SK-N-SH (cell line): ENCODE measurements at regions not wholly inside any gene's neighbourhood (a gene's known extent, or its start where the extent isn't known, plus 50 kb on each side); places are given as distances from the start of the nearest gene placed in this dataset.

Experiments used
- CTCF ChIA-PET: fragments of 300-600, 350-600 bp; formaldehyde crosslinking; extraction: SDS; loops from one replicate; lab custom pipeline; 2021; lab: Yijun Ruan, JAX
- POLR2A ChIA-PET: fragments of 350-600 bp; sonication (Branson Sonifier 250); formaldehyde crosslinking; extraction: SDS; loops from one replicate; lab custom pipeline; 2020; ENCODE audit warnings: antibody characterized with exemption, inconsistent platforms; lab: Yijun Ruan, JAX
- DNase-seq: peaks from one replicate; pipeline ENCODE4 v3.0.0; 2012
- H2AFZ ChIP-seq: fragments of 200-600 bp; sonication (generic); 2 replicates; pipeline ENCODE4 v1.8.1; 2016; ENCODE audit warnings: antibody characterized with exemption, mild to moderate bottlenecking, low read depth
- H3F3A ChIP-seq: fragments of 200-600 bp; sonication (generic); replicated peaks from 2 replicates; pipeline ENCODE3; 2016; ENCODE audit warnings: antibody characterized with exemption, mild to moderate bottlenecking; ENCODE audit not compliant: insufficient read depth
- H3K27ac ChIP-seq, 2 experiments: fragments of 200-500 bp in 1 of 2; fragments of 200-600 bp in 1 of 2; sonication (Bioruptor generic) in 1 of 2; sonication (generic), shearing (Covaris generic) in 1 of 2; 2 replicates each; pipeline versions ENCODE4 v1.5.1 to v1.6.1; 2014 to 2016; ENCODE audit warnings: low read depth in 2 of 2, inconsistent platforms in 1 of 2, low read length in 1 of 2, mild to moderate bottlenecking in 1 of 2, mixed read lengths in 1 of 2
- H3K27me3 ChIP-seq: fragments of 200-600 bp; sonication (generic), shearing (Covaris generic); 2 replicates; pipeline ENCODE4 v1.6.1; 2016; ENCODE audit warnings: mixed run types; ENCODE audit not compliant: insufficient read depth
- H3K36me3 ChIP-seq, 2 experiments: fragments of 200-500 bp in 1 of 2; fragments of 200-600 bp in 1 of 2; sonication (Bioruptor generic) in 1 of 2; sonication (generic) in 1 of 2; replicated peaks in 1 of 2; 2 replicates each; pipeline versions ENCODE3 to v1.5.1; 2014 to 2016; ENCODE audit warnings: low read length in 1 of 2, mild to moderate bottlenecking in 1 of 2; ENCODE audit not compliant: insufficient read depth in 2 of 2, control insufficient read depth in 1 of 2
- H3K4me1 ChIP-seq, 2 experiments: fragments of 200-500 bp in 1 of 2; fragments of 200-600 bp in 1 of 2; sonication (Bioruptor generic) in 1 of 2; sonication (generic), shearing (Covaris generic) in 1 of 2; 2 replicates each; pipeline versions ENCODE4 v1.5.1 to v1.6.1; 2014 to 2016; ENCODE audit warnings: low read depth in 1 of 2, low read length in 1 of 2, mixed run types in 1 of 2; ENCODE audit not compliant: insufficient read depth in 2 of 2, control insufficient read depth in 1 of 2
- H3K4me2 ChIP-seq: fragments of 200-600 bp; sonication (generic), shearing (Covaris generic); 2 replicates; pipeline ENCODE4 v1.6.1; 2017; ENCODE audit warnings: mixed run types
- H3K4me3 ChIP-seq, 2 experiments: fragments of 200-500 bp in 1 of 2; fragments of 200-600 bp in 1 of 2; sonication (Bioruptor generic) in 1 of 2; sonication (generic), shearing (Covaris generic) in 1 of 2; 2 replicates each; pipeline versions ENCODE4 v1.5.1 to v1.8.1; 2014 to 2016; ENCODE audit warnings: low read depth in 2 of 2, inconsistent platforms in 1 of 2, low read length in 1 of 2, mild to moderate bottlenecking in 1 of 2, mixed read lengths in 1 of 2, moderate library complexity in 1 of 2
- H3K79me2 ChIP-seq: fragments of 200-600 bp; sonication (generic); 2 replicates; pipeline ENCODE4 v1.8.1; 2017; ENCODE audit warnings: mild to moderate bottlenecking; ENCODE audit not compliant: insufficient read depth
- H3K9ac ChIP-seq: fragments of 200-600 bp; sonication (generic); 2 replicates; pipeline ENCODE4 v1.6.1; 2017; ENCODE audit warnings: mixed run types
- H3K9me2 ChIP-seq: fragments of 200-600 bp; sonication (generic); 2 replicates; pipeline ENCODE4 v1.6.1; 2017; ENCODE audit warnings: mixed run types
- H3K9me3 ChIP-seq: fragments of 200-600 bp; sonication (generic); 2 replicates; pipeline ENCODE4 v1.6.1; 2017; ENCODE audit warnings: mixed run types, mild to moderate bottlenecking, moderate library complexity
- H4K20me1 ChIP-seq: fragments of 200-600 bp; sonication (generic); 2 replicates; pipeline ENCODE4 v1.6.1; 2017; ENCODE audit warnings: mild to moderate bottlenecking, mixed run types; ENCODE audit not compliant: insufficient read depth
- EP300 ChIP-seq, 2 experiments: IDR thresholded peaks; 2 replicates each; pipeline versions ENCODE4 v1.4.0 to v1.6.1; 2012; ENCODE audit warnings: borderline replicate concordance in 1 of 2, low read depth in 1 of 2, low read length in 1 of 2
- FOSL2 ChIP-seq: IDR thresholded peaks from 2 replicates; pipeline ENCODE4 v1.4.0; 2012; ENCODE audit warnings: low read depth, mild to moderate bottlenecking, moderate library complexity, borderline replicate concordance
- FOXJ3 ChIP-seq: sonication (generic); formaldehyde crosslinking; IDR thresholded peaks from 2 replicates; pipeline ENCODE4 v1.5.1; 2020; ENCODE audit warnings: mild to moderate bottlenecking, missing genetic modification reagents
- GABPA ChIP-seq: IDR thresholded peaks from 2 replicates; pipeline ENCODE4 v1.4.0; 2012; ENCODE audit warnings: low read depth, mild to moderate bottlenecking
- GATA2 ChIP-seq: sonication (generic); formaldehyde crosslinking; IDR thresholded peaks from 2 replicates; pipeline ENCODE4 v1.5.0; 2020; ENCODE audit warnings: mild to moderate bottlenecking, missing genetic modification reagents
- NFIC ChIP-seq: IDR thresholded peaks from 2 replicates; pipeline ENCODE4 v1.4.0; 2012; ENCODE audit warnings: borderline replicate concordance
- POLR2AphosphoS5 ChIP-seq: IDR thresholded peaks from 2 replicates; pipeline ENCODE4 v1.6.1; 2012; ENCODE audit warnings: low read depth, low read length
- RAD21 ChIP-seq: IDR thresholded peaks from 2 replicates; pipeline ENCODE4 v1.6.1; 2012; ENCODE audit warnings: mild to moderate bottlenecking, low read length
- RCOR1 ChIP-seq: fragments of 150-350 bp; IDR thresholded peaks from 2 replicates; pipeline ENCODE4 v1.6.1; 2017; ENCODE audit warnings: antibody characterized with exemption, low read length
- RXRA ChIP-seq: IDR thresholded peaks from 2 replicates; pipeline ENCODE4 v1.4.0; 2012; ENCODE audit warnings: low read depth, mild to moderate bottlenecking, borderline replicate concordance
- SIN3A ChIP-seq: IDR thresholded peaks from 2 replicates; pipeline ENCODE4 v1.6.1; 2012; ENCODE audit warnings: low read depth, mild to moderate bottlenecking, low read length, moderate library complexity, borderline replicate concordance
- SMC3 ChIP-seq: IDR thresholded peaks from 2 replicates; pipeline ENCODE4 v1.6.1; 2012; ENCODE audit warnings: low read depth, low read length, improper control_type of control experiment
- TCF12 ChIP-seq: IDR thresholded peaks from 2 replicates; pipeline ENCODE4 v1.4.0; 2012
- TEAD4 ChIP-seq: IDR thresholded peaks from 2 replicates; pipeline ENCODE4 v1.4.0; 2012; ENCODE audit warnings: mild to moderate bottlenecking, borderline replicate concordance; ENCODE audit not compliant: insufficient read depth
- WGBS: methylation state at CpG from one replicate; pipeline ENCODE4 v1.1.6; 2017; ENCODE audit warnings: low lambda C conversion rate; 5-methylcytosine and 5-hydroxymethylcytosine counted together
- TF ChIP-seq, protein P1 (sequence below): fragments of 200-600 bp; sonication (generic); IDR thresholded peaks from 2 replicates; pipeline ENCODE4 v1.6.1; 2017; ENCODE audit warnings: antibody characterized with exemption, mild to moderate bottlenecking, moderate library complexity

- TF ChIP-seq SIN3A (no peak), RXRA (no peak), FOSL2 (no peak), SMC3 (no peak), RAD21 (no peak), POLR2AphosphoS5 (no peak)
Observed at GRCh38 chr7:16014031-16014430, 327.5 kb upstream of the MEOX2 start (continued).

- ChIA-PET POLR2A (no interaction called here), CTCF (no interaction called here)
- no peak overlapping the region for H3K27ac ChIP-seq
- no peaks in the 10 kb centered on the region for H3K9me3 ChIP-seq
- H4K20me1 ChIP-seq = no peaks in the 10 kb centered on the region
- no peaks in the 10 kb centered on the region for H3K9me2 ChIP-seq
- H3K4me2 ChIP-seq = no peak overlapping the region
- H3K4me3 ChIP-seq = no peak overlapping the region
- H3K79me2 ChIP-seq = no peaks in the 10 kb centered on the region
- H3K9ac ChIP-seq = no peak overlapping the region
- DNase-seq = no peak
- H3K27me3 ChIP-seq = no peaks in the 10 kb centered on the region; the same call in 1 of the 2 replicates
- WGBS = 1% methylated on average over 2 of the region's 2 CpGs
- H3K36me3 ChIP-seq = no peaks in the 10 kb centered on the region
- H3F3A ChIP-seq = no peaks in the 10 kb centered on the region
- H2AFZ ChIP-seq = no peak overlapping the region
- TF ChIP-seq TEAD4 (no peak), POLR2AphosphoS5 (no peak)
- TF ChIP-seq, all 33 proteins: peak for 0
- no peaks in the 10 kb centered on the region for H3K4me1 ChIP-seq
Observed at GRCh38 chr7:16007911-16008310, 321.4 kb upstream of the MEOX2 start.

- Histone ChIP-seq H3K9ac (no peak overlapping the region), H3K27ac (no peak overlapping the region), H3K4me2 (no peak overlapping the region), H3K9me2 (no peaks in the 10 kb centered on the region), H3F3A (no peaks in the 10 kb centered on the region), H4K20me1 (no peaks in the 10 kb centered on the region), H3K27me3 (peaks cover 3% of the 10 kb centered on the region; the same call in 1 of the 2 replicates), H3K4me3 (no peak overlapping the region), H2AFZ (no peak overlapping the region), H3K4me1 (no peaks in the 10 kb centered on the region), H3K36me3 (no peaks in the 10 kb centered on the region), H3K79me2 (no peaks in the 10 kb centered on the region), H3K9me3 (no peaks in the 10 kb centered on the region)
- 0% methylated on average over 1 of the region's 1 CpG for WGBS
- CTCF ChIA-PET = no interaction called here
- TF ChIP-seq EP300 (IDR thresholded peaks at IDR 0.05; ENCODE audit: borderline replicate concordance in 1 of 2, low read depth in 1 of 2, low read length in 1 of 2) (no peak), TCF12 (no peak), SMC3 (no peak), GABPA (no peak), NFIC (no peak), RXRA (no peak), SIN3A (no peak), GATA2 (CRISPR knock-in tag) (no peak), RCOR1 (no peak), POLR2AphosphoS5 (no peak), FOXJ3 (no peak)
- TF ChIP-seq, protein P1, sequence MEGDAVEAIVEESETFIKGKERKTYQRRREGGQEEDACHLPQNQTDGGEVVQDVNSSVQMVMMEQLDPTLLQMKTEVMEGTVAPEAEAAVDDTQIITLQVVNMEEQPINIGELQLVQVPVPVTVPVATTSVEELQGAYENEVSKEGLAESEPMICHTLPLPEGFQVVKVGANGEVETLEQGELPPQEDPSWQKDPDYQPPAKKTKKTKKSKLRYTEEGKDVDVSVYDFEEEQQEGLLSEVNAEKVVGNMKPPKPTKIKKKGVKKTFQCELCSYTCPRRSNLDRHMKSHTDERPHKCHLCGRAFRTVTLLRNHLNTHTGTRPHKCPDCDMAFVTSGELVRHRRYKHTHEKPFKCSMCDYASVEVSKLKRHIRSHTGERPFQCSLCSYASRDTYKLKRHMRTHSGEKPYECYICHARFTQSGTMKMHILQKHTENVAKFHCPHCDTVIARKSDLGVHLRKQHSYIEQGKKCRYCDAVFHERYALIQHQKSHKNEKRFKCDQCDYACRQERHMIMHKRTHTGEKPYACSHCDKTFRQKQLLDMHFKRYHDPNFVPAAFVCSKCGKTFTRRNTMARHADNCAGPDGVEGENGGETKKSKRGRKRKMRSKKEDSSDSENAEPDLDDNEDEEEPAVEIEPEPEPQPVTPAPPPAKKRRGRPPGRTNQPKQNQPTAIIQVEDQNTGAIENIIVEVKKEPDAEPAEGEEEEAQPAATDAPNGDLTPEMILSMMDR = no peak
- POLR2A ChIA-PET = no interaction called here
- no peak for DNase-seq
Observed at GRCh38 chr7:16004702-16005101, 318.2 kb upstream of the MEOX2 start.
